CMK (cell line): ENCODE measurements at regions not wholly inside any gene's neighbourhood (a gene's known extent, or its start where the extent isn't known, plus 50 kb on each side); places are given as distances from the start of the nearest gene placed in this dataset.
"Not testable (repeated sequence)": the region's sequence is repeated elsewhere in the genome, so short reads cannot be mapped to it uniquely, and the experiment has no call there.

Source experiments
- DNase-seq: peaks from one replicate; pipeline ENCODE4 v3.0.0-alpha.2; 2010; ENCODE audit warnings: low read depth

GRCh38 chr3:102332934-102333333 lies 101.9 kb upstream of the ZPLD1 start:
- no peak for DNase-seq

- no peak for DNase-seq
These were observed 98.7 kb upstream of the ZPLD1 start for GRCh38 chr3:102336130-102336529.

- DNase-seq = no peak
These were observed 95.1 kb upstream of the ZPLD1 start for GRCh38 chr3:102339671-102340070.

GRCh38 chr3:102346897-102347296 lies 87.9 kb upstream of the ZPLD1 start:
- DNase-seq = no peak

- no peak for DNase-seq
These were observed 85.9 kb upstream of the ZPLD1 start for GRCh38 chr3:102348904-102349303.

GRCh38 chr3:102353148-102353547 lies 81.7 kb upstream of the ZPLD1 start:
- no peak for DNase-seq

GRCh38 chr3:102353805-102354204 lies 81.0 kb upstream of the ZPLD1 start:
- no peak for DNase-seq

GRCh38 chr3:102354818-102355515 lies 79.8 kb upstream of the ZPLD1 start:
- no peak for DNase-seq

GRCh38 chr3:102356506-102356905 lies 78.3 kb upstream of the ZPLD1 start:
- DNase-seq = no peak

- not testable (repeated sequence) for DNase-seq
These were observed 77.5 kb upstream of the ZPLD1 start for GRCh38 chr3:102357313-102357712.

GRCh38 chr3:102360183-102360860 lies 74.5 kb upstream of the ZPLD1 start:
- no peak for DNase-seq

GRCh38 chr3:102361101-102361500 lies 73.7 kb upstream of the ZPLD1 start:
- no peak for DNase-seq

- not testable (repeated sequence) for DNase-seq
These were observed 68.7 kb upstream of the ZPLD1 start for GRCh38 chr3:102366116-102366515.

GRCh38 chr3:102374863-102375634 lies 59.8 kb upstream of the ZPLD1 start:
- DNase-seq = no peak

- no peak for DNase-seq
These were observed 56.6 kb upstream of the ZPLD1 start for GRCh38 chr3:102378216-102378615.

GRCh38 chr3:102382201-102382600 lies 52.6 kb upstream of the ZPLD1 start:
- DNase-seq = not testable (repeated sequence)
